Uterus (tissue), 2 donors: ENCODE measurements at regions not wholly inside any gene's neighbourhood (a gene's known extent, or its start where the extent isn't known, plus 50 kb on each side); places are given as distances from the start of the nearest gene placed in this dataset.

Experiments used
- POLR2A ChIP-seq, 2 donors: fragments of 450-650 bp; IDR thresholded peaks; one replicate each; pipeline ENCODE4 v1.6.1; 2016; ENCODE audit warnings: antibody characterized with exemption in 2 of 2, mild to moderate bottlenecking in 1 of 2, moderate library complexity in 1 of 2
- TF ChIP-seq, protein P1 (sequence below), 4 experiments: fragments of 200-600 bp in 2 of 4; fragments of 450-650 bp in 2 of 4; sonication (generic) in 2 of 4; IDR thresholded peaks; one replicate each; pipeline ENCODE4 v1.5.1; 2016 to 2019; ENCODE audit warnings: antibody characterized with exemption in 4 of 4, mild to moderate bottlenecking in 2 of 4, moderate library complexity in 1 of 4

DNA sequence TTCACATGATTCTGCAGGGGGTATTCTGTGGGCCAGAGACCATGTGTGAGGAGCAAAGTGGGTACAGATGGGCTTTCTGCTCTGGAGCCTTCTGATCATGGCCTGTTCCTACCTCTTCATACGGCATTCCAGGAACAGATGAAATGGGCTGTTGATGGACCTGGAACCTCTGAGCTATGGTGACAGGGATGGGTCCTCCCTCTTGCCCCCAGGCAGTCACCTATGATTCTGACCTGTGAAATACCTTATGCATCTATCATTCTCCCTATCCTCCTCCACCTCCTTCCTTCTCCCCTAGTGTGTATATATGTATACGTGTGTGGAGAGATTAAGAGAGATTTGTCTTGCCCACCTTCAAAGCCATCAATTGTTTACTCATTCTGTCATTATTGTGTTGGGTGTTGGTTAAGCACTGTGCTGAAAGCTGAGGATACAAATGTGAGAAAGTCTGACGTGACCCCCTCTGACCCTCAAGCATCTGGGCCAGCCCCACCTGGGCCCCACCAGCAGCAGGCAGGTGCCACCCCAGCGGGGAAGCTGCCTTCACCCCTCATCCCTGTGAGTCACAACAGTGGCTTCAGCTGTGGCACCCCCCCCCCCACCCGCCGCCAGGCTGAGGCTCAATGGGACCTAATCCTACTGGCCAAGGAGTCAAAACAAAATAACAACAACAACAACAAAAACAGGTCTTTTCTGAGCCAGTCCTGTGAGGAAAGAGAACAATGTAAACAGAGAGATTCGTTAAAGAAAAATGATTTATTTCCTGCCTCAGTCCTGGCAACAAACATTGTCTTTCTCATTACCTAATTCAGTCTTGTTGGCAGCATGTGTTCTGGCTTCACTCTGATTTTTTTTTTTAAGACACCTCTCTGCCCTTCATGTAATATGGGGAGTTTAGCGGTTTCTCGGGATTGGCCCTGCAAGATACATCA lies 103.8 kb upstream of the CDC42EP3 start:
- TF ChIP-seq, protein P1, sequence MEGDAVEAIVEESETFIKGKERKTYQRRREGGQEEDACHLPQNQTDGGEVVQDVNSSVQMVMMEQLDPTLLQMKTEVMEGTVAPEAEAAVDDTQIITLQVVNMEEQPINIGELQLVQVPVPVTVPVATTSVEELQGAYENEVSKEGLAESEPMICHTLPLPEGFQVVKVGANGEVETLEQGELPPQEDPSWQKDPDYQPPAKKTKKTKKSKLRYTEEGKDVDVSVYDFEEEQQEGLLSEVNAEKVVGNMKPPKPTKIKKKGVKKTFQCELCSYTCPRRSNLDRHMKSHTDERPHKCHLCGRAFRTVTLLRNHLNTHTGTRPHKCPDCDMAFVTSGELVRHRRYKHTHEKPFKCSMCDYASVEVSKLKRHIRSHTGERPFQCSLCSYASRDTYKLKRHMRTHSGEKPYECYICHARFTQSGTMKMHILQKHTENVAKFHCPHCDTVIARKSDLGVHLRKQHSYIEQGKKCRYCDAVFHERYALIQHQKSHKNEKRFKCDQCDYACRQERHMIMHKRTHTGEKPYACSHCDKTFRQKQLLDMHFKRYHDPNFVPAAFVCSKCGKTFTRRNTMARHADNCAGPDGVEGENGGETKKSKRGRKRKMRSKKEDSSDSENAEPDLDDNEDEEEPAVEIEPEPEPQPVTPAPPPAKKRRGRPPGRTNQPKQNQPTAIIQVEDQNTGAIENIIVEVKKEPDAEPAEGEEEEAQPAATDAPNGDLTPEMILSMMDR (IDR thresholded peaks at IDR 0.05) = no peak
- no peak for TF ChIP-seq POLR2A (IDR thresholded peaks at IDR 0.05)
